Choroid plexus epithelial cell (primary cell): ENCODE measurements at regions not wholly inside any gene's neighbourhood (a gene's known extent, or its start where the extent isn't known, plus 50 kb on each side); places are given as distances from the start of the nearest gene placed in this dataset.

Source experiments
- DNase-seq: peaks from one replicate; pipeline ENCODE4 v3.0.0-alpha.2; 2010; ENCODE audit warnings: low read depth
- H3K4me3 ChIP-seq: 2 replicates; pipeline ENCODE4 v1.5.1; 2011; ENCODE audit warnings: low read depth, mild to moderate bottlenecking, control low read depth, low read length, moderate library complexity
- CTCF ChIP-seq: conservative IDR thresholded peaks from 2 replicates; pipeline ENCODE4 v1.5.1; 2011; ENCODE audit warnings: low read depth, mild to moderate bottlenecking, control low read depth, inconsistent platforms, low read length, moderate library complexity

DNA sequence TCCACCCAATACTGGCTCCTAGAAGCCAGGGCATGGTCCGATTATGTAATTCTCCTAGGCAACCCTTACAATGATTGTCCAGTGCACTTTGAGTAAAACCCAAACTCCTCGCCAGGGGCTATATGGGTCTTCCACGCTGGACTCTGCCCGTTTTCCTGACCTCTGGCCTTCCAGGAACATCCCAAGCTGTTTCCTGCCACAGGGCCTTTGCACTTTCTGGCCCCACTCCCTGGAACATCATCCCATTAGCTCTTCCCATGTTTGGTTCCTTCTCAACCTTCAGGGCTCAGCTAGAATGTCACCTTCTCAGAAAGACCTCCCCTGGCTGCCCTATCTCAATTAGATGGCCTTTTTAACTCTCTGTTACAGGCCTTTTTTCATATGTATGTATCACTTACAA, 85.4 kb downstream of the IRF2BPL start:
- DNase-seq, result no peak
- no peak overlapping the region for H3K4me3 ChIP-seq
- no peak for TF ChIP-seq CTCF

GRCh38 chr14:76941946-76942805, 86.3 kb downstream of the IRF2BPL start:
- TF ChIP-seq CTCF, result no peak
- no peak for DNase-seq
- no peak overlapping the region for H3K4me3 ChIP-seq

DNA sequence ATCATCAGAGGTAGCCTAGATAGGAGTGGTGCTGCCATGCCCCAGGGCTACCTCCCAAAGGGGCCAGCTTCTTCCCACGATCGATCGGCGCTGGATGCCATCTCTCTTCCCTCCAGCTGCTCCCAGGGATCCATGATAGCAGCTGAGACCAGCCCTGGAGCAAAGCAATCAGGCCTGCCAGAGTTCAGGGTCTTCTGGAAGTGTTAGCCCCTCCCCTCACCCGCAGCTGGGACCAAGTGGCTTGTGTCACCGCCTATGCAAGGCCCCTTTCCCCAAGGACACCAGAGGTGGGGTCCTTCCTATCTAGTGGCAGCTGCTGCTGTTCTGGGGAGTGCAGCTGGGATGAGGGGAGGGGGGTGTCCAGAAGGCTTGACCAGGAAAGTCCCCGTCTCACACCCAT, 87.0 kb downstream of the IRF2BPL start:
- DNase-seq, result no peak

DNA sequence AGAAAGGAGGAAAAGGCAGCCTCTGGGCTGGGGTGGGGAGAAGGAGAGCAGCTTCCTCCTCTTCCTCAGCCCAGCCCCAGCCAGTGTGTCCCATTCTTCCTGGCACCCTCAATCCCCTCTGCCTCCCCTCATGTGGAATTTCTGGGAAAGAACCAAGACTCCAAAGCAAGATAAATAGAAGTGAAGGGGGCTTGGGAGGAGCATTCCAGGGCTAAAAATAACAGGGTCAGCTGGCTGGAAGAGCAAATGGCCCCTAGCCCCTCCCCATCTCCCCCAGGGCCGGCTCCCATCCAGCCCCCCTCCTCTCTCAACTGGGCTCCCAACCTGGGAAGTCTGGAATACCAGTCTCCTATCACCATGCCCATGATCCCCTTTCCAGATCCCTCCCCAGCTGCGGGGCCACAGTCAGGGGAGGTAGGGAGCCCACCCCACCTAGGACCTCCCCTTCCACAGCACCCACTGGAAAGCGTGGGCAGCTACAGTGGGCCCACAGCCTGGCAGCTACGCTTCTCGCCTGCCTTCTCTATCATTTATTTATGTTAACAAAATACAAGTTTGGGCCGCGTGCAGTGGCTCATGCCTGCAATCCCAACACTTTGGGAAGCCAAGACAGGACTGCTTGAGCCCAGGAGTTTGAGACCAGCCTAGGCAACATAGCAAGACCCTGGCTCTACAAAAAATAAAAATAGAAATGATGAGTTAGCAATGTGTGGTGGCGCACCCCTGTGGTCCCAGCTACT, 88.3 kb downstream of the IRF2BPL start:
- no peak for TF ChIP-seq CTCF
- H3K4me3 ChIP-seq, result no peak overlapping the region
- no peak for DNase-seq

More for the DNA sequence above, 87.0 kb downstream of the IRF2BPL start:
- no peak for TF ChIP-seq CTCF
- no peak overlapping the region for H3K4me3 ChIP-seq

- no peak overlapping the region for H3K4me3 ChIP-seq
- DNase-seq, result no peak
- no peak for TF ChIP-seq CTCF
Observed at GRCh38 chr14:76939015-76939742, 89.3 kb downstream of the IRF2BPL start.

- H3K4me3 ChIP-seq, result no peak overlapping the region
- no peak for TF ChIP-seq CTCF
- DNase-seq, result no peak
Observed at GRCh38 chr14:76938092-76938500, 90.4 kb downstream of the IRF2BPL start.
